Thyroid gland (tissue), 4 donors: ENCODE measurements at regions not wholly inside any gene's neighbourhood (a gene's known extent, or its start where the extent isn't known, plus 50 kb on each side); places are given as distances from the start of the nearest gene placed in this dataset.

ENCODE experiments used
- CTCF ChIP-seq, 6 experiments: fragments of 200-600 bp in 3 of 6; fragments of 450-650 bp in 3 of 6; sonication (generic) in 3 of 6; IDR thresholded peaks; one replicate each; pipeline ENCODE4 v1.5.1; 2016 to 2019; ENCODE audit warnings: antibody characterized with exemption in 6 of 6, mild to moderate bottlenecking in 2 of 6, inconsistent platforms in 1 of 6, moderate library complexity in 1 of 6
- POLR2A ChIP-seq, 2 donors: fragments of 450-650 bp; IDR thresholded peaks; one replicate each; pipeline ENCODE4 v1.6.1; 2017; ENCODE audit warnings: antibody characterized with exemption in 2 of 2, mild to moderate bottlenecking in 2 of 2, moderate library complexity in 1 of 2

- TF ChIP-seq CTCF (IDR thresholded peaks at IDR 0.05) (no peak), POLR2A (IDR thresholded peaks at IDR 0.05) (no peak)
These were observed 429.3 kb upstream of the FAT3 start for GRCh38 chr11:91795139-91795887.
